Breast epithelium (tissue), 4 donors: ENCODE measurements at regions not wholly inside any gene's neighbourhood (a gene's known extent, or its start where the extent isn't known, plus 50 kb on each side); places are given as distances from the start of the nearest gene placed in this dataset.
A peak's percentile ranks its signal among the peaks of the same experiment; 100 is the strongest.
"Not testable (repeated sequence)": the region's sequence is repeated elsewhere in the genome, so short reads cannot be mapped to it uniquely, and the experiment has no call there.

Source experiments
- DNase-seq, 2 donors: peaks; one replicate each; pipeline ENCODE4 v3.0.0-alpha.2; 2019; ENCODE audit warnings: low spot score in 2 of 2
- H3K27ac ChIP-seq, 2 donors: fragments of 200-600 bp; sonication (generic) in 1 of 2; one replicate each; pipeline ENCODE4 v1.5.1; 2016 to 2019; ENCODE audit warnings: mild to moderate bottlenecking in 1 of 2
- H3K27me3 ChIP-seq, 2 donors: fragments of 200-600 bp; sonication (generic) in 1 of 2; one replicate each; pipeline versions ENCODE4 v1.5.1 to v1.6.0; 2017 to 2019; ENCODE audit warnings: control low read depth in 1 of 2, mild to moderate bottlenecking in 1 of 2
- H3K36me3 ChIP-seq: fragments of 200-600 bp; one replicate; pipeline ENCODE4 v1.5.1; 2019
- H3K4me1 ChIP-seq, 2 donors: fragments of 200-600 bp; sonication (generic); one replicate each; pipeline ENCODE4 v1.5.1; 2016 to 2019; ENCODE audit warnings: control low read depth in 1 of 2
- H3K4me3 ChIP-seq, 3 donors: fragments of 200-600 bp; sonication (generic); 1 replicate in 2 of 3; 2 replicates in 1 of 3; pipeline ENCODE4 v1.5.1; 2016 to 2019; ENCODE audit warnings: mild to moderate bottlenecking in 3 of 3, moderate library complexity in 2 of 3
- H3K9me3 ChIP-seq, 2 donors: fragments of 200-600 bp; sonication (generic) in 1 of 2; one replicate each; pipeline ENCODE4 v1.5.1; 2016 to 2019; ENCODE audit warnings: control low read depth in 1 of 2
- CTCF ChIP-seq, 3 donors: fragments of 450-650 bp; IDR thresholded peaks; one replicate each; pipeline ENCODE4 v1.5.1; 2016 to 2017; ENCODE audit warnings: antibody characterized with exemption in 3 of 3, mild to moderate bottlenecking in 3 of 3, moderate library complexity in 3 of 3
- POLR2A ChIP-seq: fragments of 450-650 bp; IDR thresholded peaks from one replicate; pipeline ENCODE4 v1.6.1; 2016; ENCODE audit warnings: antibody characterized with exemption, mild to moderate bottlenecking, moderate library complexity
- POLR2AphosphoS5 ChIP-seq, 3 donors: sonication (generic); formaldehyde crosslinking; IDR thresholded peaks; one replicate each; pipeline ENCODE4 v1.6.1; 2017; ENCODE audit warnings: antibody characterized with exemption in 3 of 3
- intact Hi-C: fragments of 100-400 bp; cut with DNase I; formaldehyde crosslinking; loops from one replicate; pipeline ENCODE4 v1.15.1; 2023; ENCODE audit warnings: low total_unique reads

DNA sequence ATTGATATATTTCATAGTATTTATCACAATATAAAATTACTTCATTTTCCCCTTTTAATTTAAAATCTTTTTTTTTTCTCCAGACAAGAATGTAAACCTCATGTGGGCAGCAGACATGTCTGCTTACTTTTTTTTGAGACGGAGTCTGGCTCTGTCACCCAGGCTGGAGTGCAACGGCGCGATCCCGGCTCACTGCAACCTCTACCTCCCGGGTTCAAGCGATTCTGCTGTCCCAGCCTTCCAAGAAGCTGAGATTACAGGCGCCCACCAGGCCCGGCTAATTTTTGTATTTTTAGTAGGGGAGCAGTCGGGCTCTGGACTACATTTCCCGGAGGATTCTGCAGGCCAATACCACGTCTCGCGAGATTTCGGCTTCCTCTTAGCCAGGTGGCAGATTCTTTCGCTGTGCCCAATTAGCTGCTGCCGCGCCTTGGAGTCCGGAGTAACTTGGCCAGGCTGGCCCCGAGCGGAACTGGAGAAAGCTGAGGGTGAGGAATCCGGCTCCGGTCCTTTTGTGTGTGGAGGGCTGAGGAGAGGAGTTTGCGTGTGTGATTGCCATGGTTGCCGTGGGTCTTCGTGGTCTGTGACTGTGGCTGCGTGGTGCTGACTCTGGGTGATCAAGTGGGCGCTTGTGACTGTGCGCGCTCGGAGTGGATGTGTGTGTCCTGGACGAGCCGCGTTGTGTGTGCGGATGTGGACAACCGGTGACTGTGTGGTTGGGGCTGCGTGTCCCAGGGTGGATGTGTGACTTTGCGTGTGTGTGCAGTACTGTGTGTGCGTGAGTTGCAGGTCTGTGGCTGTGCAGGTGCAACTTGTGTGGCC is 313.0 kb upstream of the ZNF337 start:
- H3K27me3 ChIP-seq, H3K4me1 ChIP-seq, H3K36me3 ChIP-seq, H3K9me3 ChIP-seq, intact Hi-C loops: not testable (repeated sequence)
- Histone ChIP-seq H3K4me3 (peak overlapping the region; percentile 51 to 65 (median 51)), H3K27ac (peak overlapping the region; percentile 62 to 80)
- peak; percentile 86 to 88 for DNase-seq
- peak in 1 of 3 donors; percentile 18 for TF ChIP-seq POLR2AphosphoS5 (IDR thresholded peaks at IDR 0.05)

DNA sequence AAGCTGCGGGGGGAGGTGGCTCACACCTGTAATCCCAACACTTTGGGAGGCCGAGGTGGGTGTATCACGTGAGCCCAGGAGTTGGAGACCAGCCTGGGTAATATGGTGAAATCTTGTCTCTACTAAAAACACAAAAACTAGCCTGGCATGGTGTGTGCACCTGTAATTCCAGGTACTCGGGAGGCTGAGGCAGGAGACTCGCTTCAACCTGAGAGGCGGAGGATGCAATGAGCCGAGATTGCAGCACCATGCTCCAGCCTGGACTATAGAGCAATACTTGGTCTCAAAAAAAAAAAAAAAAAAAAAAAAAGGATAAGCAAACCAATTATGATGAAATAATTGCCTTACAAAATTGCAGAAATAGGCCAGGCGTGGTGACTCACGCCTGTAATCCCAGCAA is 311.4 kb upstream of the ZNF337 start:
- H3K36me3 ChIP-seq, intact Hi-C loops: not testable (repeated sequence)

DNA sequence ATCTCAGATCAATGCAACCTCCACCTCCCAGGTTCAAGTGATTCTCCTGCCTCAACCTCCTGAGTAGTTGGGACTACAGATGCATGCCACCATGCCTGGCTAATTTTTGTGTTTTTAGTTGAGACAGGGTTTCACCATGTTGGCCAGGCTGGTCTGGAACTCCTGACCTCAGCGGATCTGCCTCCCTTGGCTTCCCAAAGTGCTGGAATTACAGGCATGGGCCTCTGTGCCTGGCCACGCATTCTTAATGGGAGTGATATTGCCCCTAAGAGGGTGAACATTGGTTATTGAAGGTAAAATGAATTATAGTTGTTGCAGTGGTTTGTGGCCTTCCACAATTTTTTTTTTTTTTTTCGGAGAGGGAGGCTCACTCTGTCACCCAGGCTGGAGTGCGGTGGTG is 309.5 kb upstream of the ZNF337 start:
- H3K4me1 ChIP-seq, intact Hi-C loops, DNase-seq: not testable (repeated sequence)

More for the DNA sequence above, 311.4 kb upstream of the ZNF337 start:
- DNase-seq, H3K4me3 ChIP-seq, H3K27ac ChIP-seq, H3K27me3 ChIP-seq, H3K4me1 ChIP-seq, H3K9me3 ChIP-seq: not testable (repeated sequence)

DNA sequence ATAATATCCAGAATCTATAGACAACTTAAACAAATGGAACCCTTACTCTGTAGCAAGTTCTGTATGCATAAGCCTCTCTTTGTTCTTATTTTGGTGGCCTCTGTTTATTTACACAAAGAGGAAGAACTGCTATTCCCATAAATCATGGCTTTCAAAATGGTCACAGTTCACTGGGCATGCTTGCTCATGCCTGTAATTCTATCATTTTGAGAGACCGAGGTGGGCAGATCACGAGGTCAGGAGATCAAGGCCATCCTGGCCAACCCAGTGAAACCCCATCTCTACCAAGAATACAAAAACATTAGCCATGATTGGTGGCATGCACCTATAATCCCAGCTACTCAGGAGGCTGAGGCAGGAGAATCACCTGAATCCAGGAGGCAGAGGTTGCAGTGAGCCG is 307.3 kb upstream of the ZNF337 start:
- H3K4me1 ChIP-seq, H3K9me3 ChIP-seq, H3K27ac ChIP-seq, H3K36me3 ChIP-seq, H3K27me3 ChIP-seq, H3K4me3 ChIP-seq, DNase-seq, intact Hi-C loops: not testable (repeated sequence)

More for the DNA sequence above, 309.5 kb upstream of the ZNF337 start:
- not testable (repeated sequence) for H3K4me3 ChIP-seq, H3K27me3 ChIP-seq, H3K27ac ChIP-seq, H3K9me3 ChIP-seq, H3K36me3 ChIP-seq

DNA sequence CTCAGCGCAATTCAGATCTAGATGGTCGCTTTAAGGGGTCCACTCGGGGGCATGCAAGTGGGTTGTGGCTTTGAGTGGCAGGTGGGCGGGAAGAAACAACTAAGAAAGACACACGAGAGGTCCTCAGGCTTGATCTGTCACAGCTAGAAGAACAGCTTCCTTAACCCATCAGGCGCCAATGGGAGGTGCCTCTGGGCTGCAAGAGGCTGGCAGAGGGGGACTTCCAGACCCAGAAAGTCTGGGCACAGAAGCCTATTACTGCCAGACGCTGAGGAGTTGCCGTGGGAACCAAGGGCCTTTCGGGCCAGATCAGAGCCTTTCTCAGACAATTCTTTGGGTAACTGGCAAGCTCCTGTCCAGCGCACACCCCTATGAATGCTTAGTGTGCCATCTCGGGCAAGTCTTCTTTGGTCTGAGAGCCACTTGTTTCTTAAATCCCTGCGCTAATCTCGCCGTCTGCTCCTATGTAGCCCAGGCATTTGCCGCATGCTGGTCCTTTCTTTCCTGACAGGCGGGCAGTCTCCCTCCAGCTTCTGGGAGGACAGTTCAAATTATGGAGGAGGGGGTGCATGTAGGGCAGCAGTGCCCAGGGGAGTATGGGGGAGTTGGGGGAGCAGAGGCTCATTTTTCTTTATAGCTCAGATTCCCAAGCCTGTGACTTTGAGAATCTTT is 300.9 kb upstream of the ZNF337 start:
- H3K27me3 ChIP-seq, DNase-seq, H3K36me3 ChIP-seq, H3K9me3 ChIP-seq, H3K4me3 ChIP-seq, H3K4me1 ChIP-seq, intact Hi-C loops, H3K27ac ChIP-seq: not testable (repeated sequence)

DNA sequence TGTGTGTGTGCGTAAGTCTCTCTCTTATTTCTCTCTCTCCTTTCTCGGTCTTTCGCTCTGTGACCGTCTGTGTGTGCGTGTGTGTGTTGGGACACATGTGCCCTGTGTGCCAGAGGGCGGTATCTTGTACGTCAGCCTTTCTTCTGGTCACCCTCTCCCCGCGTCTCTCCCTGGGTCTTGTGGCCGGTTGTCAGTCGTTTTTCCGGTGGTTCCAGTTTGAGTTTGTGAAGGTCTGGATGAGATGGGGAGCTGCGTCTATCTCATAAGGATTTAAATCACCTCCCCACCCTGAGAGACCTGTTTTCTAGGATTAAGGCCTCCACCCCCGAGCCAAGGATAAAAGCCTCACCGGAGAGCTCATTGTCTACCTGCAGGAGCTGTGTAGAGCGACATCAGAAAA is 295.5 kb upstream of the ZNF337 start:
- intact Hi-C loops: no loop called here
- Histone ChIP-seq H3K9me3 (no peaks in the 10 kb centered on the region), H3K4me3 (no peak overlapping the region), H3K27me3 (no peaks in the 10 kb centered on the region), H3K27ac (no peak overlapping the region), H3K4me1 (no peaks in the 10 kb centered on the region), H3K36me3 (no peaks in the 10 kb centered on the region)
- TF ChIP-seq CTCF (IDR thresholded peaks at IDR 0.05): no peak
- TF ChIP-seq POLR2A: no peak
- TF ChIP-seq POLR2AphosphoS5 (IDR thresholded peaks at IDR 0.05): no peak
- no peak for DNase-seq

- no peak overlapping the region for H3K27ac ChIP-seq
- no peak overlapping the region for H3K4me3 ChIP-seq
- H3K4me1 ChIP-seq: no peaks in the 10 kb centered on the region
- TF ChIP-seq POLR2A (no peak), POLR2AphosphoS5 (IDR thresholded peaks at IDR 0.05) (no peak), CTCF (IDR thresholded peaks at IDR 0.05) (no peak)
- no peak for DNase-seq
- no peaks in the 10 kb centered on the region for H3K27me3 ChIP-seq
- no peaks in the 10 kb centered on the region for H3K36me3 ChIP-seq
- intact Hi-C loops: no loop called here
- H3K9me3 ChIP-seq: no peaks in the 10 kb centered on the region
Measured at GRCh38 chr20:25991756-25992130, 295.1 kb upstream of the ZNF337 start.
